Endodermal cell (in vitro differentiated cells): ENCODE measurements at regions not wholly inside any gene's neighbourhood (a gene's known extent, or its start where the extent isn't known, plus 50 kb on each side); places are given as distances from the start of the nearest gene placed in this dataset.

Experiments used
- DNase-seq: peaks from one replicate; pipeline ENCODE4 v3.0.0-alpha.2; 2017
- H3K27ac ChIP-seq: 2 replicates; pipeline ENCODE4 v1.5.1; 2013; ENCODE audit warnings: mild to moderate bottlenecking, low read depth, low read length, moderate library complexity
- H3K27me3 ChIP-seq: 2 replicates; pipeline ENCODE4 v1.6.1; 2013; ENCODE audit warnings: mild to moderate bottlenecking, low read length, moderate library complexity; ENCODE audit not compliant: insufficient read depth, control insufficient read depth, poor library complexity, severe bottlenecking
- H3K36me3 ChIP-seq: 2 replicates; pipeline ENCODE4 v1.7.0; 2013; ENCODE audit warnings: mild to moderate bottlenecking, low read length, moderate library complexity; ENCODE audit not compliant: control insufficient read depth, insufficient read depth
- H3K4me1 ChIP-seq: one replicate; pipeline ENCODE4 v1.7.0; 2013; ENCODE audit warnings: low read length; ENCODE audit not compliant: control insufficient read depth, insufficient read depth
- H3K4me3 ChIP-seq: 2 replicates; pipeline ENCODE4 v1.5.1; 2013; ENCODE audit warnings: mild to moderate bottlenecking, low read length, moderate library complexity
- H3K9ac ChIP-seq: 2 replicates; pipeline ENCODE4 v1.6.1; 2013; ENCODE audit warnings: mild to moderate bottlenecking, low read length, moderate library complexity; ENCODE audit not compliant: poor library complexity, severe bottlenecking; ENCODE audit errors: extremely low read depth
- H3K9me3 ChIP-seq: 2 replicates; pipeline ENCODE4 v1.6.1; 2013; ENCODE audit warnings: mild to moderate bottlenecking, low read length, moderate library complexity; ENCODE audit not compliant: control insufficient read depth
- H3K27ac Mint-ChIP-seq: 2 replicates; pipeline ENCODE4 v1.8.0; 2020; ENCODE audit warnings: mixed read lengths
- H3K27me3 Mint-ChIP-seq: 2 replicates; pipeline ENCODE4 v1.8.0; 2021; ENCODE audit warnings: mild to moderate bottlenecking, mixed read lengths; ENCODE audit not compliant: insufficient read depth
- H3K36me3 Mint-ChIP-seq: 2 replicates; pipeline ENCODE4 v1.8.0; 2020; ENCODE audit warnings: low read depth, mixed read lengths
- H3K4me1 Mint-ChIP-seq: 2 replicates; pipeline ENCODE4 v1.8.0; 2020; ENCODE audit warnings: mixed read lengths
- H3K4me3 Mint-ChIP-seq: 2 replicates; pipeline ENCODE4 v1.8.0; 2020; ENCODE audit warnings: mild to moderate bottlenecking, moderate library complexity, mixed read lengths
- H3K9me3 Mint-ChIP-seq: 2 replicates; pipeline ENCODE4 v1.8.0; 2020; ENCODE audit warnings: mild to moderate bottlenecking, mixed read lengths
- CTCF ChIP-seq: fragments of 200-600 bp; sonication (generic); conservative IDR thresholded peaks from 2 replicates; pipeline ENCODE4 v1.5.0; 2021; ENCODE audit warnings: antibody characterized with exemption, mild to moderate bottlenecking
- WGBS, 2 experiments: methylation state at CpG; one replicate each; pipeline versions ENCODE4 v1.1.5 to v1.1.7; 2013; ENCODE audit warnings: missing lambda C conversion rate in 2 of 2, mixed read lengths in 1 of 2; ENCODE audit not compliant: insufficient coverage in 1 of 2, insufficient read length in 1 of 2; 5-methylcytosine and 5-hydroxymethylcytosine counted together

- Histone ChIP-seq H3K4me3 (no peak overlapping the region), H3K4me1 (no peaks in the 10 kb centered on the region), H3K27ac (no peak overlapping the region), H3K9me3 (no peaks in the 10 kb centered on the region), H3K27me3 (no peaks in the 10 kb centered on the region), H3K9ac (no peak overlapping the region), H3K36me3 (no peaks in the 10 kb centered on the region)
- H3K4me3 Mint-ChIP-seq: no peak overlapping the region
- WGBS, 2 experiments: 83 to 93% methylated on average over 1 of the region's 1 CpG
- no peak for DNase-seq
- H3K9me3 Mint-ChIP-seq: no peaks in the 10 kb centered on the region
- TF ChIP-seq CTCF: no peak
- H3K27ac Mint-ChIP-seq: no peak overlapping the region
- H3K36me3 Mint-ChIP-seq: no peaks in the 10 kb centered on the region
- peaks cover 2% of the 10 kb centered on the region for H3K27me3 Mint-ChIP-seq
- no peaks in the 10 kb centered on the region for H3K4me1 Mint-ChIP-seq
These were observed 373.0 kb downstream of the AGTPBP1 start for GRCh38 chr9:85368781-85369180.

GRCh38 chr9:85359161-85359560 lies 382.6 kb downstream of the AGTPBP1 start:
- Histone ChIP-seq H3K27ac (no peak overlapping the region), H3K36me3 (no peaks in the 10 kb centered on the region), H3K9ac (no peak overlapping the region), H3K9me3 (no peaks in the 10 kb centered on the region), H3K4me1 (no peaks in the 10 kb centered on the region), H3K4me3 (no peak overlapping the region), H3K27me3 (no peaks in the 10 kb centered on the region)
- peaks cover 30% of the 10 kb centered on the region for H3K9me3 Mint-ChIP-seq
- no peak for TF ChIP-seq CTCF
- WGBS, 2 experiments: 67 to 76% methylated on average over 5 of the region's 5 CpGs
- no peaks in the 10 kb centered on the region for H3K27me3 Mint-ChIP-seq
- H3K4me3 Mint-ChIP-seq: no peak overlapping the region
- peak; percentile 62 for DNase-seq
- no peaks in the 10 kb centered on the region for H3K36me3 Mint-ChIP-seq
- H3K4me1 Mint-ChIP-seq: no peaks in the 10 kb centered on the region
- H3K27ac Mint-ChIP-seq: no peak overlapping the region

GRCh38 chr9:85349046-85349445 lies 392.7 kb downstream of the AGTPBP1 start:
- Histone ChIP-seq H3K4me3 (no peak overlapping the region), H3K36me3 (no peaks in the 10 kb centered on the region), H3K9me3 (no peaks in the 10 kb centered on the region), H3K27me3 (no peaks in the 10 kb centered on the region), H3K4me1 (no peaks in the 10 kb centered on the region), H3K27ac (no peak overlapping the region), H3K9ac (no peak overlapping the region)
- Mint-ChIP-seq H3K36me3 (no peaks in the 10 kb centered on the region), H3K9me3 (no peaks in the 10 kb centered on the region), H3K4me3 (no peak overlapping the region), H3K27me3 (peaks cover 7% of the 10 kb centered on the region), H3K27ac (no peak overlapping the region), H3K4me1 (no peaks in the 10 kb centered on the region)
- WGBS, 2 experiments: 95 to 97% methylated on average over 3 to 6 of the region's 6 CpGs
- no peak for TF ChIP-seq CTCF
- DNase-seq: no peak
